K562 (cell line): ENCODE measurements at regions not wholly inside any gene's neighbourhood (a gene's known extent, or its start where the extent isn't known, plus 50 kb on each side); places are given as distances from the start of the nearest gene placed in this dataset.

Experiments
- ATAC-seq: fragments of 200-7000 bp; cut with Tn5 transposase; 3 replicates; pipeline ENCODE4 v1.9.1; 2020; ENCODE audit warnings: moderate library complexity
- BruUV-seq: library from RNA; stranded (reverse); fragments of 400-500 nt; replicated peaks from 2 replicates; lab custom pipeline; 2021; lab: Mats Ljungman, UMichigan
- CTCF ChIA-PET: fragments of 300-600 bp; formaldehyde crosslinking; extraction: SDS; loops from one replicate; lab custom pipeline; 2021; ENCODE audit warnings: low intra/inter-chr PET ratio; lab: Yijun Ruan, JAX
- POLR2A ChIA-PET: fragments of 300-600, 350-650 bp; sonication (Branson Sonifier 250); formaldehyde crosslinking; extraction: SDS; loops from one replicate; lab custom pipeline; 2021; ENCODE audit warnings: antibody characterized with exemption, inconsistent platforms; lab: Yijun Ruan, JAX
- DNase-seq, 4 experiments: peaks; one replicate each; pipeline versions ENCODE4 v3.0.0 to v3.0.0-alpha.2; 2011 to 2018; ENCODE audit warnings: low spot score in 3 of 4, mixed read lengths in 3 of 4; ENCODE audit errors: extremely low read depth in 1 of 4
- FAIRE-seq: peaks from 2 replicates; lab custom pipeline; 2011; peaks lifted over from hg19 to GRCh38; lab: Jason Lieb, UNC
- H2AFZ ChIP-seq: 2 replicates; pipeline ENCODE4 v1.6.0; 2011; ENCODE audit warnings: low read depth, low read length, control low read depth, inconsistent platforms
- H3K27ac ChIP-seq: fragments of 200-600 bp; 3 replicates; pipeline ENCODE4 v1.8.0; 2011; ENCODE audit warnings: low read depth, mild to moderate bottlenecking, control low read depth, inconsistent platforms, low read length, moderate library complexity, mixed read lengths; ENCODE audit errors: extremely low read depth
- H3K27me3 ChIP-seq, 2 experiments: fragments of 300-600 bp in 1 of 2; 2 replicates in 1 of 2; 3 replicates in 1 of 2; pipeline versions ENCODE4 v1.6.0 to v1.8.0; 2011; ENCODE audit warnings: inconsistent platforms in 2 of 2, low read length in 2 of 2, mild to moderate bottlenecking in 1 of 2, mixed read lengths in 1 of 2, moderate library complexity in 1 of 2; ENCODE audit not compliant: control insufficient read depth in 2 of 2, insufficient read depth in 2 of 2
- H3K36me3 ChIP-seq: fragments of 300-600 bp; 3 replicates; pipeline ENCODE4 v1.8.0; 2011; ENCODE audit warnings: mild to moderate bottlenecking, low read length, inconsistent platforms; ENCODE audit not compliant: control insufficient read depth, insufficient read depth
- H3K4me1 ChIP-seq, 2 experiments: fragments of 200-600 bp in 1 of 2; replicated peaks in 1 of 2; 2 replicates in 1 of 2; 3 replicates in 1 of 2; pipeline versions ENCODE4 v1.5.1 to v1.8.0; 2011; ENCODE audit warnings: inconsistent platforms in 2 of 2, low read length in 2 of 2, mild to moderate bottlenecking in 1 of 2, mixed read lengths in 1 of 2, moderate library complexity in 1 of 2; ENCODE audit not compliant: control insufficient read depth in 2 of 2, insufficient read depth in 2 of 2
- H3K4me2 ChIP-seq: 2 replicates; pipeline ENCODE4 v1.6.1; 2011; ENCODE audit warnings: low read length, control low read depth, inconsistent platforms, mixed read lengths; ENCODE audit not compliant: insufficient read depth
- H3K4me3 ChIP-seq: fragments of 200-600 bp; sonication (generic), shearing (Covaris generic); 2 replicates; pipeline ENCODE4 v1.5.1; 2016; ENCODE audit warnings: control low read depth, inconsistent platforms
- H3K79me2 ChIP-seq: fragments of 200-600 bp; 3 replicates; pipeline ENCODE4 v1.8.0; 2011; ENCODE audit warnings: low read length, inconsistent platforms; ENCODE audit not compliant: control insufficient read depth, insufficient read depth
- H3K9ac ChIP-seq, 2 experiments: 2 replicates each; pipeline versions ENCODE4 v1.6.0 to v1.6.1; 2011; ENCODE audit warnings: low read depth in 2 of 2, low read length in 2 of 2, control low read depth in 1 of 2, inconsistent platforms in 1 of 2, mild to moderate bottlenecking in 1 of 2, mixed read lengths in 1 of 2; ENCODE audit not compliant: insufficient read depth in 1 of 2
- H3K9me1 ChIP-seq: one replicate; pipeline ENCODE4 v1.6.0; 2011; ENCODE audit warnings: inconsistent platforms, mild to moderate bottlenecking, low read length, moderate library complexity; ENCODE audit not compliant: control insufficient read depth, insufficient read depth
- H3K9me3 ChIP-seq: replicated peaks from 2 replicates; pipeline ENCODE4 v1.5.1; 2011; ENCODE audit warnings: low read depth, low read length, inconsistent platforms; ENCODE audit not compliant: control insufficient read depth, insufficient read depth
- H4K20me1 ChIP-seq: replicated peaks from 2 replicates; pipeline ENCODE4 v1.6.1; 2011; ENCODE audit warnings: low read length, inconsistent platforms, mixed read lengths; ENCODE audit not compliant: control insufficient read depth, insufficient read depth
- BCL6 ChIP-seq: fragments of 250-450 bp; sonication (Bioruptor Pico); IDR thresholded peaks from 2 replicates; pipeline ENCODE4 v1.4.0; 2020
- CHD1 ChIP-seq: fragments of 200-600 bp; sonication (generic); IDR thresholded peaks from one replicate; pipeline ENCODE4 v1.6.1; 2012; ENCODE audit warnings: mild to moderate bottlenecking, moderate library complexity, low read length, inconsistent platforms
- HOXB6 ChIP-seq: fragments of 250-450 bp; sonication (Bioruptor Pico); IDR thresholded peaks from 2 replicates; pipeline ENCODE4 v1.5.1; 2022; ENCODE audit warnings: mild to moderate bottlenecking, borderline replicate concordance
- LEF1 ChIP-seq: fragments of 450-650 bp; IDR thresholded peaks from 2 replicates; pipeline ENCODE4 v1.6.1; 2016; ENCODE audit warnings: mild to moderate bottlenecking
- NFE2 ChIP-seq: IDR thresholded peaks from 2 replicates; pipeline ENCODE4 v1.6.1; 2014; ENCODE audit warnings: antibody characterized with exemption, low read depth
- STAG1 ChIP-seq: sonication (generic); formaldehyde crosslinking; IDR thresholded peaks from 2 replicates; pipeline ENCODE4 v1.5.0; 2020; ENCODE audit warnings: missing genetic modification reagents, borderline replicate concordance
- TAF1 ChIP-seq: IDR thresholded peaks from 2 replicates; pipeline ENCODE4 v1.6.1; 2011; ENCODE audit warnings: mild to moderate bottlenecking, low read length, moderate library complexity; ENCODE audit not compliant: insufficient read depth, control insufficient read depth, severe bottlenecking; ENCODE audit errors: extremely low read depth
- ZFP36 ChIP-seq: fragments of 150-350 bp; IDR thresholded peaks from 2 replicates; pipeline ENCODE4 v1.6.1; 2018; ENCODE audit warnings: low read length, low read depth; ENCODE audit not compliant: partially characterized antibody
- ZNF740 ChIP-seq, 3 experiments: fragments of 200-800 bp in 1 of 3; sonication (Bioruptor generic) in 1 of 3; sonication (generic) in 1 of 3; formaldehyde crosslinking in 1 of 3; IDR thresholded peaks; 2 replicates each; pipeline versions ENCODE4 v1.6.1 to v1.8.0; 2016 to 2022; ENCODE audit warnings: mild to moderate bottlenecking in 2 of 3, missing compliant biosample characterization in 2 of 3, missing genetic modification characterization in 2 of 3, missing genetic modification reagents in 1 of 3
- WGBS: fragments of 100-300 bp; shearing (Covaris generic); methylation state at CpG from one replicate; pipeline ENCODE4 v1.1.6; 2016; ENCODE audit warnings: low coverage, mixed read lengths; ENCODE audit not compliant: insufficient coverage; ENCODE audit errors: missing lambda C conversion rate; 5-methylcytosine and 5-hydroxymethylcytosine counted together
- in situ Hi-C: fragments of 300-500 bp; cut with MboI; formaldehyde crosslinking; loops from 4 replicates; pipeline ENCODE4 v1.15.0; 2018; ENCODE audit warnings: inconsistent platforms, mixed read lengths
- intact Hi-C: fragments of 100-400 bp; cut with micrococcal nuclease; formaldehyde crosslinking; loops from 2 replicates; pipeline ENCODE4 v1.14.2; 2022

GRCh38 chr1:166544036-166544435 lies 295.2 kb upstream of the POGK start:
- H3K27ac ChIP-seq, result no peak overlapping the region
- no peak for TF ChIP-seq NFE2
- TF ChIP-seq LEF1, result no peak
- no peak for TF ChIP-seq STAG1 (CRISPR knock-in tag)
- no peak for TF ChIP-seq HOXB6 (CRISPR knock-in tag)
- TF ChIP-seq CHD1, result no peak
- TF ChIP-seq TAF1, result no peak
- TF ChIP-seq ZFP36, result no peak
- no peak for TF ChIP-seq ZNF740 (CRISPR knock-in tag; IDR thresholded peaks at IDR 0.05)
- TF ChIP-seq ZNF740 (tag; IDR thresholded peaks at IDR 0.05), result no peak
- no peak for TF ChIP-seq BCL6 (CRISPR knock-in tag)
- H3K36me3 ChIP-seq, result no peaks in the 10 kb centered on the region
- POLR2A ChIA-PET, result interaction anchor here (0.7 to 1.2 kb wide), 8 partner anchors 9 to 281 kb away, joined by 3 to 5 read pairs (median 3); no protein-coding TSS in a partner anchor
- ATAC-seq, result peak; percentile 72
- CTCF ChIA-PET, result no interaction called here
- H3K9ac ChIP-seq, result no peak overlapping the region
- no peaks in the 10 kb centered on the region for H3K9me3 ChIP-seq
- no peaks in the 10 kb centered on the region for H4K20me1 ChIP-seq
- no peak overlapping the region for H3K4me3 ChIP-seq
- WGBS, result 53% methylated on average over 1 of the region's 1 CpG
- H3K27me3 ChIP-seq, result no peaks in the 10 kb centered on the region
- no peak overlapping the region for H3K4me2 ChIP-seq
- in situ Hi-C loops, result no loop called here
- no peaks in the 10 kb centered on the region for H3K9me1 ChIP-seq
- no peaks in the 10 kb centered on the region; a peak in 1 of 5 replicates for H3K4me1 ChIP-seq
- DNase-seq, result peak in 1 of 4 experiments; percentile 10
- H2AFZ ChIP-seq, result no peak overlapping the region
- BruUV-seq, result no TSS peak
- intact Hi-C loops, result no loop called here
- H3K79me2 ChIP-seq, result no peaks in the 10 kb centered on the region
- FAIRE-seq, result no peak
